NCI-H748 treated with DMSO at 0.1 percent for 48 hours (cell line): ENCODE measurements at regions not wholly inside any gene's neighbourhood (a gene's known extent, or its start where the extent isn't known, plus 50 kb on each side); places are given as distances from the start of the nearest gene placed in this dataset.
"Not testable (repeated sequence)": the region's sequence is repeated elsewhere in the genome, so short reads cannot be mapped to it uniquely, and the experiment has no call there.

ENCODE experiments used
- DNase-seq: peaks from one replicate; lab custom pipeline; 2025; lab: John Stamatoyannopoulos, UW

- no peak for DNase-seq
Measured at GRCh38 chr14:38404100-38404541, 148.2 kb upstream of the CLEC14A start.

- DNase-seq = no peak
Measured at GRCh38 chr14:38400751-38401150, 144.9 kb upstream of the CLEC14A start.

DNA sequence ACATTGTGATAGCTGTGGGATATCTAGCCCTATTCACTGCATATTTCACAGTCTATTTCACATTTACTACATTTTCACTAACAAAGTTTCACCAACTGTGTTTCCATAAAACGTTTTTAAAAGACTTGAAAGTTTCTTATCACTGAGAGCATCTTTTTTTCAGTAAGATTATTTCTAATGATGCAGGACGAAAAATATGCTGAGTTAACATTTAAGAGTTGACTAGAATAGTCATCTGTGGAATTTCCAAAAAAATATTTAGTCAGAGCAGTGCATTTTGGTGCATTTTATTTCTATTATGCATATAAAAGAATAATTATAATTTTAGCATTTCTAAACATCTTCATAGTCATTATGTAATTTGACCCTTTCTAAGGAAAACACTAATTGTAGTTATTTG is 143.8 kb upstream of the CLEC14A start:
- no peak for DNase-seq

- DNase-seq = no peak
Measured at GRCh38 chr14:38394767-38395166, 138.9 kb upstream of the CLEC14A start.

GRCh38 chr14:38394064-38394463 is 138.2 kb upstream of the CLEC14A start:
- DNase-seq = no peak

GRCh38 chr14:38391334-38391733 is 135.4 kb upstream of the CLEC14A start:
- no peak for DNase-seq

GRCh38 chr14:38389681-38390080 is 133.8 kb upstream of the CLEC14A start:
- no peak for DNase-seq

DNA sequence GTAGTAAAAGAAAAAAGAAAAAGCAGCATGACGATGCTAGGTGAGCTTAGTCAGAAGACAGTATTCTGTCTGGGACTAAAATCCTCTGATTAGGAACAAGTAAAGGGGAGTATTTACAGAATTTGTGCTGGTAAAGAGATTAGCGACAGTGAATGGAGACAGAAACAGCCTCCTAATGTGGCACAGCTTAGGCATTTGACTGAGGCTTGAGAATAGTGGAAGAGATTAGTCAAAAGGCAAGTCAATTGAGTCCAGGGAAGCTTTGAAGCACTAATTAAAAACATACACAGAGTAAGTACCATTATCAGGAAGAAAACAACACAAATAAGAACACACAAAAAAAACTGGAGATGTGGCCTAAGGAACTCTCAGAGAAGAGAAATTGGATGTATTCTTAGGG is 131.9 kb upstream of the CLEC14A start:
- DNase-seq = no peak

DNA sequence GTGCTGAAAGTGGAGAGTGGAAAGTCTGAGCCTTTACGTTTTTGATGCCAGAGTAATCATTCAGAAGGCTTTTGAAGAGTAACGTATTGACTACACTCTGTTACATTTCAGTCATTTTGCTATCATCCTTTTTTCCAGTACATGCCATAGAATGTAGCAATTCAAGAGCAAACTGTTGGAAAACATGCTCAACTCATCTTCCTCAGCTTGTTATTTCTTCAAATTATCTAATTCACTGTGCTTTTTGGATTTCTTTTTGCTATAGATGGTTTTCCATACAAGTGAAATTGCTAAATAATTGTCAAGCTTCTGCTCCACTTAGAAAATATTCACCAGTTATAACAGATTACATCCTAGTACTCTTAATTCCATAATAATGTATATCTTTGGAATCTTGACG is 129.9 kb upstream of the CLEC14A start:
- DNase-seq = no peak

- no peak for DNase-seq
Measured at GRCh38 chr14:38385343-38385742, 129.4 kb upstream of the CLEC14A start.

DNA sequence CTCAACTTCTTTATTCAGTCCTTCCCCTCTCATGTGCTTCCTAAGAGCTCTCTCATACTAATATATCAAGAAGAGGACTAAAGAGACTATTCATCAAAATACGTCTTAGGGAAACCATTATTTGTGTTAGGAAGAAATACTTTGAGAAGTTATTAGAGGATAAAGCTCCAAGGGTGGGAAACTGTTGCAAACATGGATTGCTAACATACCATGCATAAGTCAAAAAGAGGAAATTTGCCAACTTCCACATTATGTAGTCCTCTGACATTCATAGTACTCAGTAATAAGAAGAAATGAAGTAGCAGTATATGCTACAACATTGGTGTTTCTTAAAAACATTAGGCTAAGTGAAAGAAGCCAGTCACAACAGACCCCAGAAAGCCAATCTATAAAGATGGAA is 128.8 kb upstream of the CLEC14A start:
- no peak for DNase-seq

- DNase-seq = no peak
Measured at GRCh38 chr14:38367922-38368321, 112.0 kb upstream of the CLEC14A start.

DNA sequence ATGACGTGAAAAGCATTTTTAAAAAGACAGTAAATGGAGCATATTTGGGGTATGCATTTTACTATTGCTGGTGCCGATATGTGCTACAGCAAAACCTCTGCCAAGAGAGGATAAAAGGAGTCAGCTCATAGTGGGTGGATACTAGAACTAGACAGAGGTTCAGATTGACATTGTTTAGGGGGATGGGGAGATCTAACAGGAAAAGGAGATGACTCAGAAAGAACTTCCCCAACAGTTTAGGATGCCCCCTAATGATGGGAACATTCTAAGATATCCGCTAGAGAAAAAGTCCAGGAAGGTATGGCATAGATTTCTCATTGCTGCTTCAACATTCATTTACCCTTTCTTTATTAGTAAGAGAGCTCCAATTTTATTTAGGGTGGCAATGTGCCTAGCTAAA is 110.5 kb upstream of the CLEC14A start:
- no peak for DNase-seq

DNA sequence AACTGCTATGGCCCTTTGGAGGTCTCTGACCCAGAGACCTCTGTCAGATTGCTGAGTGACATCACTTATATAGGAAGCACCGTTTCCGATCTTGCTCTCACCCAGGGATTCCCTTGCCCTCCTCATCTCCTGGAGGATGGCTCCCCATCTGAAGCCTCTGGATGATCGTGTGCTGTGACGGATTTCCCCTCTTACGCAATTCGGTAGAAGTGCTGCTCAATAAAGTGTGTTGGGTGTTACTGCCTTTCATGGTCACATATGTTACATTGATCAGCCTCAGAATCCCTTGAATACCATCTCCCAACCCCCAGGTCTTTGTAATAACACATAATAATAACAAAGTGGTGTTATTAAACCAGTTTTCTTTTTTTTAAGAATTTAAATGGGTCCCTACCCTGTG is 107.3 kb upstream of the CLEC14A start:
- no peak for DNase-seq

GRCh38 chr14:38357557-38357956 is 101.7 kb upstream of the CLEC14A start:
- no peak for DNase-seq

DNA sequence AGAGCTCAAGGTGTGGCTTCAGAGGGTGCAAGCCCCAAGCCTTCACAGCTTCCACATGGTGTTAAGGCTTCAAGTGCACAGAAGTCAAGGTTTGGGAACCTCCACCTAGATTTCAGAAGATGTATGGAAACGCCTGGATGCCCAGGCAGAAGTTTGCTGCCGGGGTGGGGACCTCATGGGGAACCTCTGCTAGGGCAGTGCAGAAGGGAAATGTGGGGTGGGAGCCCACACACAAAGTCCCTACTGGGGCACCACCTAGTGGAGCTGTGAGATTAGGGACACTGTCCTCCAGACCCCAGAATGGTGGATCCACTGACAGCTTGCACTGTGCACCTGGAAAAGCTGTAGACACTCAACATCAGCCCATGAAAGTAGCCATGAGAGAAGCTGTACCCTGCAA is 99.6 kb upstream of the CLEC14A start:
- DNase-seq = not testable (repeated sequence)

DNA sequence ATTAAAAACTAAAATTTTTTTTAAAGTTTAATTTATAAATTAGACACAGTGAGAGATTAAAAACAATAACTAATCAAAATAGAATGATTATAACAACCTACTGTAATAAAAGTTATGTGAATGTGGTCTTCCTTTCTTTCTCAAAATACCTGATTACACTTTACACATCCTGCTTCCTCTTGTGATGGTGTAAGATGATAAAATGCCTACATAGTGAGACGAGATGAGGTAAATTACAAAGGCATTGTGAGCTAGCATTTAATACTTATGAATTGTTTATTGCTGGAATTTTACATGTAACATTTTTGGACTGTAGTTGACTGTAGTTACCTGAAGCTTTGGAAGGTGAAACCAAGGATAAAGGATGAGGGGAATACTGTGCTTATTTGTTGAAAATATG is 94.2 kb upstream of the CLEC14A start:
- DNase-seq = no peak

DNA sequence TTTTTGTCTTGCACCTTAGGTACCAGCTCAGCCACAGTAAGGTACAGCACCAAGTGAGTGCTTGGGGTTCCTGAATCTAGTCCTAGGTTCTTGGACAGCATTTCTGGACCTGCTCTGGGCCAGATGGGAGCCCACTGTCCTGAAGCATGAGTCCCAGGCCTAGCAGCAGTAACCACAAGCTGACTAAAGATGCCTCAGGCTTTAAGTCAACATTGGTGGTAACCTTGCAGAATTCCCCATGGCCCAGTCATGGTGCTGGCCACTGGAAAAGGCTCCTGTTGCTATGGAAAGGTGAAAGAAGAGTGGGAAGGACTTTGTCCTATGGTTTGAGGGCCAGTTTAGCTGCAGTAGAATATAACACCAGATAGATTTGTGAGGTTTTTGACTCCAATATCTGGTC is 86.9 kb upstream of the CLEC14A start:
- no peak for DNase-seq

DNA sequence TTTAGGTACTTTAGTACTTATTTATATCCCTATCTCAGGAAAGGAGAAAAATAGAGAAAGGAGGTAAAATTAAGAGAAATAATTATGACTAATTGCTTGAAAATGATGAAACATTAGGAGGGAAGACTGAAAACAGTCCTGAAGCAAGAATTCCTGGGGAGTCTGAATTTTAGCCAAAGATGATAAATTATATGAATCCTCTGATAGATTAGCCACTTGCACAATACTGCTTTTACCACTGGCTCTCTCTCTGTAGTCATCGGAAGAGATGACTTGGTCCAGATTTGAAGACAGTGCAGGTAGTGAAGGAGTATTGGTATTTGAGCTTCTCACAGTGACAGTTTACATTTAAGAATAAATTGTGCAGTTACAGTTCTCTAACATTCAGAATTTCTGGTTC is 83.8 kb upstream of the CLEC14A start:
- no peak for DNase-seq

GRCh38 chr14:38336298-38336697 is 80.4 kb upstream of the CLEC14A start:
- DNase-seq = no peak

DNA sequence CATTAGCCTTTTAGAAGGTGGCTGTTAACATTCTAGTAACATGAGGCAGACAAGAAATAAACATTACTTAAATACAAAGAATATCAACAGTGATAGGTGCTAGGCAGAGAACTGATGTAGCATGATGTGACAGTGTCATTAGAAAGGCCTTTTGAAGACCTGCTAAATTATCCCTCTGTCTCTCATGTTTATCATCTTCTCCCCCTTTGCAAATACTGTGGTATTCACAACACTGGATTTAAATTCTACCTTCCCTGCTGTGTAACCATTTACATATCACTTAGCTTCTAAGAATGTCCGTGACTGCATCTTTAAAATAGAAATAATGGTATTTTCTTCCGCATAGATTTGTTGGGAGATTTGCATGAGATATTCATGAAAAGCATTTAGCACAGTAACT is 74.4 kb upstream of the CLEC14A start:
- no peak for DNase-seq

GRCh38 chr14:38329246-38329645 is 73.4 kb upstream of the CLEC14A start:
- DNase-seq = no peak

- DNase-seq = no peak
Measured at GRCh38 chr14:38316922-38317321, 61.0 kb upstream of the CLEC14A start.

GRCh38 chr14:38311655-38312054 is 55.8 kb upstream of the CLEC14A start:
- DNase-seq = no peak

- no peak for DNase-seq
Measured at GRCh38 chr14:38310420-38310995, 54.6 kb upstream of the CLEC14A start.
